ENCODE measurements at regions not wholly inside any gene's neighbourhood (a gene's known extent, or its start where the extent isn't known, plus 50 kb on each side); places are given as distances from the start of the nearest gene placed in this dataset.
"Not testable (repeated sequence)": the region's sequence is repeated elsewhere in the genome, so short reads cannot be mapped to it uniquely, and the experiment has no call there.

DNA sequence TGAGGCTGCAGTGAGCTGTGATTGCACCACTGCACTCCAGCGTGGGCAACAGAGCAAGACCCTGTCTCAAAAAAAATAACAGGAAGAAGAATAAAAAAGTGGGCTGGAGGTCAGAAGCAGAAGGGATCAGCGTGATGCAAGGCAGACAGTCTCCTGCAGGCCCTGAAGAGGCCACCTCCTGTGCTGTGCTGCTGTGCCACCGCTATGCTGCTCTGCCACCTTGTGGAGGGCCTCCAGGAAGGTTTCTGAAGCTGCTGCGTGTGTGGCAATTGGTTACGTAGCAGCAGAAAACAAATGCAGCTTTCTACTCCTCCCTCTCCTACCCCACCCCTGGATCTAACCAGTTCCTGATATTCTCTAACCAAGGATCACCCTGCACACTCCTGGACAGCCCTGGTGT lies 815.5 kb downstream of the KCNJ18 start:
- no peak for DNase-seq

DNA sequence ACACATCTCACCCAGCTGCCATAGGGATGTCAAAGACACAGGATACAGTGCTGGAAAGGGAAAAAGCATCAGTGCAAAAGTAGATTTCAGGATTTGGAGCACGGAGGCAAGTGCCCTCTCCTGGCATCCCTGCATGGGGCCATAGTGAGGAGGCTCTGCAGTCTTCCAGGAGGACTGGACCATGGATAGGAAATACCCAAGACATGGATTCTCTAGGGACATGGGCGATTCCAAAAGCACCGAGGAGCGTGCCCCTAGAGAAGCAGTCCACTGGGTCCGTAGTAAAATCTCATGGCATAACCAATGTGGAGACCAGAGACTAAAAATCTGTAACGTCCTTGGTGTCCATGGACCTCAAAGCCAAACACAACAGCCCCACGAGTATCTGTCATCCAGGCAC lies 818.2 kb downstream of the KCNJ18 start:
- DNase-seq: no peak

DNA sequence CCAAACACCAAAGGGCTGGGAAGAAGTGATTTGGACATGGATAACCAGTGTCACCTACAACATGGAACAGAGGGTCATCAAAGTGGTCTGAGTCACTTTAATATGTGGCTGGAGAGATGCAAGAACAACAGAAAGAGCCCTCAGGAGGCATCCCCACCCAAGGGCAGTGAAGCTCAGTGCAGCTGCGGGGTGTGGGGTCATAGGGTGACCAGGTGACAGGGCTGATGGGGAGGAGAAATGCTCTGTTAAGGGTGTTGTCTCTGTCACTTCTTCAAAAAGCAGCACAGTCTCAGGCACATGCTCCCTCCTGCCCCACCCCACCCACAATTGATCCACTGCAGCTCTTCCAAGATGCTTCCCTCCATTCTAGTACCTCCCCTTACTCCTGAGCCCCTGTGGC lies 819.1 kb downstream of the KCNJ18 start:
- DNase-seq: no peak

DNA sequence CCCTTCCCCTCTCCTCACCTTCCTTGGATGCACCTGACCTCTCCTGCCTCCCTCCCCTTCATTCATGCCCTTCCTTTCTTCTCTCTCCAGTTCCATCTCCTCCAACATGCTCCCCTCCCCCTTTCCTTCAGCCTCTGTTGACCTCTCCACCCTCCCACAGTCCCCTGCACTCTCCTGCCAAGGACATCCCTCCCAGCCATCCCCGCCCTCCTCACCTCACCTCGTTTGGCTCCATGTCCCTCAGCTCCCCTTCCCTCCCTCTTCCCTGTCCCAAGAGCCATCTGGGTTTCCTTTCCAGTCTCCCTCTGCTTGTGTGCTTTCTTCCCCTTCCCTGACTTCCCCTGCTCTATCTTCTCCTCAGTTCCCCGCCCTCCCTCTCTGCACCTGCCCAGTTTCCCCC lies 819.7 kb downstream of the KCNJ18 start:
- no peak for DNase-seq

DNA sequence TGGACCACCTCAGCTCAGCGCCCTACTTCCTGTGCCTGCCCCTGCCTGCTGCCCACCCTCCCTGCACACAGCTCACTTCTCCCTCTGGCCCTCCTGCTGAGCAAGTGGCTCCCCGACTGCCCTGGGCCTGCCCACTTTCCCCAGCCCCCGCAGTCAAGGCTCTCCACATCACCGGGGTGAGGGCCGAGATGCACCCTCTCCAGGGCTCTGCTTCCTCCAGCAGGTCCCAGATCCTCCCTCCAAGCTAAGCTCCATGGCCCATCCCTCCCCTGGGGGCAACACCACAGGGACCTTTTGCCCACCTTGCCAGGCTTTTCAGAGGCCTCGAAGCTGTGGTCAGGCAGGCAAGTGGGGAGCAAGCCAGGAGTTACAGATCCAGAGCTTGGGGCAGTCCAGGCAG lies 820.2 kb downstream of the KCNJ18 start:
- no peak for DNase-seq

DNA sequence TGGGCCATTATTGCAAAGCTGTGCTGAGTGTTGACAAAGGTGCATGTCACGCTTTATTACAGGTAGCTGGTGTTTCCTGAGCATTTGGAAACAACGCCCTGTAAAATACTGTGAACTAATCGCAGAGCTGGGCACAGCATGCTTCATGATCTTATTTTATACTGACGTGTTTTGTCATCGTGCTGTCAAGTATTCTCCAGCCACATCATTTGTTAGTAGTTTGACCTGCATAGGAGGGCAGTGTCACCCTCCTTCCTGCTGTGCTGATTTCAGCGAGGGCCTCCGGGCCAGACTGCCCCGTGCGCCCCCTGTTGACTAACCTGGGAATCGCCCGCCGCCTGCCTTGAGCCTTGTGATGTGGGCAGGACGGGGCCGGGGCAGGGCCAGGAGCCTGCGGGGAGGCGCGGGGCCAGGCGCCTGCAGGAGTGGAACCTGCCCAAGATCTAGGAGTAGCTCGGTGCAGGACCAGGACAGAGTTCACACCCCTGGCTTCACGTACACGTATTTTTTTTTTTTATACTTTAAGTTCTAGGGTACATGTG lies 820.7 kb downstream of the KCNJ18 start:
- DNase-seq: no peak

DNA sequence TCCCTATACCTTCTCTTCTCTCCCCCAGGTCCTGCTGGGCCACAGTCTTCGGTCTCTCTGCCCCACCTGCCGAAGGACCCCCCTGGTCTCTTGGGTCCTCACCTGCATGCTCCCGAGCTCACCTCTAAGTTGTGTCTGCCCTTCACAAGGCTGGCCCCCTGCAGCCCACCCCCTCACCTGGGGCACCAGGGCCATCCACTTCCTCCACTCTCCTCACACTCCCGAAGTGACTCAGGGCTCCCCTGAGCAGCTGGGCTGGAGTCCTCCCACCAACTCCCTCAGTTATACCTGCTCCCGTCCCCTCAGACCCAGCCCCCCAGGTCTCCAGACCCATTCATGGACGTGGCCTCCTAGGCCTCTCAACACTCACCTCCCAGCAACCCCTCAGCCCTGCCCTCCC lies 822.0 kb downstream of the KCNJ18 start:
- no peak for DNase-seq

DNA sequence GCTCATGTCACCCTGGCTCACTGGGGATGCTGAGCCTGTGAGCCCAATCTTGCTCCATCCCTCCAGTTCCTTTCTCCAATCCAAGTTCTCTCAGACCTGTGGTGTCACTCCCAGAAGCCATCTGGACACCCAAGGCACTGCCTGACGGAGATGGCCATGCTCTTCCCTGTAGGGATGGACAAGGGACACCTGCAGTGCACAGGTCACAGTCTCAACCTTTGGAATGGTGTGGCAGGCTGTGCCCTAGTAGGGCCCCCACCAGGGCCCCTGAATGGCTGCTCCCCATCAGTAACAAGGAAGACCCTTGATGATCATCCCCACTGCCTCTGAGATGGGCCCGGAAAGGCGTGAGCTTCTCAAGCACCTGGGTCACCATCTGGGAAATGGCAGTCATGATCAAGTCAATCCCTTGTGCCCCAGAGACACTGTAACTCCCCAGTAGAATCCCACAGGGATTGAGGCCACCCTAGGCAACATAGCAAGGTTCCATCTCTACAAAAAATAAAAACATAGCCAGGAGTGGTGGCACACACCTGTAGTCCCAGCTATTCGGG lies 822.5 kb downstream of the KCNJ18 start:
- DNase-seq: no peak

DNA sequence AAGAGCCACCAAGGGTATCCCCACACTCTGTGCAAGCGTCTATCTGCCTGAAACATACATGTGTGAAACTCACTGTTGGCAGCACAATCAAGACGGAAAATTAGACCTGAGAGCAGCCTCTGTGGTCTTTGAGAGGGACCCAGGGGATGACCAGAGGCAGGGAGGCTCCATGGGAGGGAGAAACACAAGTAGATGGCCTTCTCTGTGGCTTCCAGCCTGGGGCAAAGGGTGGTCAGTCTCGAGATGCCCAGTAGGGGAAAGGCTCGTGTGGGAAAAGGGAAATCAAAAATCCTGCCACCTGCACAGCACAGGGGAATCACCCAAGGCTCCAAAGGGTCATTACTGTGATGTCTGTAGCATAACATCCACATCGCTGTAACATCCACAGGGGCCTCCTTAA lies 823.3 kb downstream of the KCNJ18 start:
- DNase-seq: no peak

DNA sequence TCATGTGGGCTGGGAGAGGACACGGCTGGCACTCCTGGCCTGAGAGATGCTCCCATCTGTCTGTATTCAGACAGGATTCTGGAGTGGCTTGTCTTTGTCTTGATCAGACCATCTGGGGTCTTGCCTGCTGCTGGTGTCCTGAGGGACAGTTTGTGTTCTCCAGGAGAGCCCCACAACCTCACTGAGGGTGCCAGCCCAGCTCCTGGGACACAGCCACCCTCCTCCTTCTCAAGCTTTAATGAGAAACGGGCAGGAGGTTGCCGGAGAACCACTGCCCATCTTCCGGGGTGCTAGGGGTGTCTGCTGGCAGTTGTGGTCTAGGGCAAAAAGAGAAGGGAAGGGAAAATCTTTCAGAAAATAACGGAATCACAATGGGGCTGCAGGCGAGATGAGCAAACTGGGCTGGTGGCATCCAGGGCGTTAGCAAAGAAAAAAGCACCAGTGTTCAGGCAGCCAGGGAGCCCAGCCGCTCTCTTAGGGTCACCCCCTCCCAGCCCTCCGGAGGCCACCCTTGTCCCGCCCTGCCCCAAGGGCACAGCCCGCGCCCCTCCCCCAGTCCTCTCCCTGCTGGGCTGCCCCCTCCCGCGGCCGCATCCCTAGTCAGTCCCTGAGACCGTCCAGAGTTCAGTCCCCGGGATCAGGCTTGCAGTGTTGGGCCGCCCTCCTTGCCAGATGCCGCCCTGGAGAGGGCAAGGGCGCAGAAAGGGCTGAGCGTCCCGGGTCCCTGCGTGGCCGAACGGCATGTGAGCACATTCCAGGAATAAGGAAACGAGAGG lies 824.7 kb downstream of the KCNJ18 start:
- DNase-seq: no peak

DNA sequence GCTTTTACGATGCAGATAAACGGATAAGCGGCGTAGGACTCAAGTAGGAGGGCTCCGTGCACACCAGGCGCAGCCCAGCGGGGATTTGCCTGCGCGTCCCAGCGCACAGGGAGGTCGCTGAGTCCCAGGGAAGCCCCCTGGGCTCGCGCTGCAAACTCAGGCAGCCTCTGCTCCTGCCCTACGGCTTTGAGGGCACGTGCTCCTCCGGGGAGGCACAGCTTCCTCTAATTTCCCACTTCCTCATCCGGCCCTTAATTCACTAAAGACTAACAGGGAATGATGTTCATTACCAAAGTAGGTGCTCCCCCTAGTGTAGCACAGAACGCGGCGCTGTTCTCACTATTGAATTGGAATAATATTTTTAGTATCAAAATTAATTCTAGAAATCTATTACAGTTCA lies 825.4 kb downstream of the KCNJ18 start:
- DNase-seq: no peak

DNA sequence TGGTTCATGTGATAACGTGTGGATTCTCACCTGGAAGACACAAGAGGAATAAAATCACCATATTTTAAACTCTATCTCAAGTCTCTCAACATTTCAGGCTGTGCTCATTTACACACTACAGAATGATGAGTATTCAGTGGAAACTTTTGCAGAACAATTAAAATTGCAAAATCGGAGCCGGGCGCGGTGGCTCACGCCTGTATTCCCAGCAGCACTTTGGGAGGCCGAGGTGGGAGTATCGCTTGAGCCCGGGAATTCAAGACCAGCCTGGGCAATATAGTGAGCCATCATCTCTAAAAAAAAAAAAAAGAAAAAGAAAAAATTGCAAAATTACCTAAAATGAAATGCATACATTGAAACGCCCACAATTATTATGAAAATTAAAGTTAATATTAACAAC lies 825.9 kb downstream of the KCNJ18 start:
- DNase-seq: no peak

DNA sequence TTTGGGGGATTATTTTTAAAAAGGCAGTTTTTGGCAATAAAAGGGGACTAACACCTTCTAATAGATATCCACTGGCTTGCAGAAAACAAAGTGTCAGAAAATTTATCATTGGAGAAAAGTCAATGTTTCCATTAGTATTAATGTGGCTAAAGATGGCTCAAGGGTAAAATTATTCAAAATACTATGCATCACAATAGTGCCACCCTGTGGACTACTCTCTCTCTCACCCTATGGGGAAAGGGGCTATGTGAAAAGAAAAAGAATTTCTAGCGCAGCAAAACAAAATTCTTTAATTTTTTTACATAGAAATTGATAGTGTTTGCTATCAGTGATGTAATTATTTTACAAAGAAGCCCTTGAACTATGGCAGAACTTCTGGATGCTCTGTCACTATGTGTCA lies 856.5 kb downstream of the KCNJ18 start:
- DNase-seq: not testable (repeated sequence)

DNA sequence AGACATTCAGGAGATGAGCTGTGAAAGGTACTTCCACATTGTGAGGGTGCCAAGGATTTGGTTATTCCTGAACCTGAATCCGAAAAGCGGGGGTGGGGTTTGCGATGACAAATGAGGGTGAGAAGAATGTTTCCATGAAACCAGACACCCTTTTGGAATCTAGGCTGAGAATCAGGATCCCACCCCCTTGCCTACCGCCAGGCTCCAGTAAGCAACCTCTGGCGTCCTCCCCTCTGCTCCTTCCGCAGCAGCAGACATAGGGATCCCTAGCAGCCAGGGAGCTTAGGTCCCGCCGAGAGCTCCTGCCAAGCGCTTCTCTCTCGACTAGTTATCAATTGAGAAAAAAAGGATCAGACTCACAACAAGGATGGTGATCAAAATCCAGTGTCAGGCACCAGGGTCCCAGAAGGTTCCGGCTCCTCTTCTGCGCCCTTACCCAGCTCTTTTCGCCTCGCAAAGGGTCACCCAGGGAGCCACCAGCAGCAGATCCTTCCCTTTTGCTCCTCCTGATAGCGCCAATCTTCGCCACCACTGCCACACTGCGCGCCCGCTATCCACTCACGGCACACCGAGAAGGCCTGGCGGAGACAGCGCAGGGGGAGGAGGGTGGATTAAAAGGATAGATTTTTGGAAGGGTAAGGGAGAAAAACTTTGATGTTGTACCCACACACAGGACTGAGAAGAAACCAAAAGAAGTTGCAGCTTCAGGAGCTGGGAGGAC lies 859.5 kb downstream of the KCNJ18 start:
- DNase-seq: not testable (repeated sequence)

DNA sequence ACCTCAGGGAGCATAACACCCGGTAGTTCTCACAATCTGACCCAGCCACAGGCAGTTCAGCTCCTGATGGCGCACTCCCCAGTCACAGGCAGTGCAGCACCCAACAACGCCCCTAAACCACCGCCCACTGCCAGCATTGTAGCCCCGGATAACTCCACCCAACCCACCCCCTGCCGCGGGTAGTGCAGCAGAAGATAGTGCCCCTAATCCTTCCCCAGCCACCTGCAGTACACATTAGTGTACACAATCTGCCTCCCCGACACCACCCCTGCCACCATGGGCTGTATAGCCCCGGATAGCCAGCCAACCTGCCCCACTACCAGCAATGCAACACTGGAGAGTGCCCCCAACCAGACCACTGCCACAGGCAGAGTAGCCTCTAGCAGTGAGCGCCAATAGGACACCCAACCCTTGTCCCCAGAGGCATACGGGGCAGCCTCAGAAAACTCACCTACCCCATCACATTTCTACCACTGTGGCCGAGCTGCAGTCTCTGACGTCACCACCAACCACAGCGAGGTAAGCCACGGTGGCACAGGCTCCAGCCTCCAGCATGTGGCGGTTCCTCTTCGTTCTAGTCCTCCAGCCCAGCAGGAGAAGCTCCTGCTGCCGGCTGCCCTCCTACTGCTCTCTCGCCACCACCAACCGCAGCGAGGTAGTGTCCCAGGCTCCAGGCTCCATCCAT lies 877.3 kb downstream of the KCNJ18 start:
- no peak for DNase-seq

DNA sequence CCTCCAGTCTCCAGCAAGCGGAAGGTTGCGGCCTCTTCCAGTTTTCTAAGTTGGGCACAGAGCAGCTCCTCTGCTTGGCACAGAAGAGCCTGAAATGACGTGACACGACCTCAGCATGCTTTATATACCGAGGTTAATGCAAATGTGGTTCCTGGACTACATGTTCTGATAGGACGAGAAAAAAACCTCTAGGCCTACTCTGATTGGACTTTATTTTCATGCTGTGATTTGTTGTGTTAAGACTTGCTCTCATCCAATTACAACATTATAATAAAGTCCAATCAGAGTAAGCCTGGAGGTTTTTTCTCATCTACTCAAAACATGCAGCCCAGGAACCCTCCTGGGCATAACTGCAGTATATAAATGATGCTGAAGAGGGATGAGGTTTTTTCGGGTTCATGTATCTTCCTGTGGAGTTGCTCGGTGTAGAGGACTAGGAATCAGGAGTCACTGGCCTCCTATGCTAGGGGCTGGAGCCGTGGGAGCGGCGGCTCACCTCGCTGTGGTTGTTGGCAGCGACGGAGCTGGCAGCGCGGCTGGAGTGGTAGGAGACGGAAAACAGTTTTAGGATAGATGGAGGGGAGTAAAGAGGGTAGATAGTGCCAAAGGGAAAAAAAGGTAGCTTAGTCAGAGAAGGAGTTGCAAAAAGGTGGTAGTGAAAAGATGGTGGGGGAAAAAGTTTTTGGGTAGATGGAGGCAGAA lies 878.0 kb downstream of the KCNJ18 start:
- no peak for DNase-seq

DNA sequence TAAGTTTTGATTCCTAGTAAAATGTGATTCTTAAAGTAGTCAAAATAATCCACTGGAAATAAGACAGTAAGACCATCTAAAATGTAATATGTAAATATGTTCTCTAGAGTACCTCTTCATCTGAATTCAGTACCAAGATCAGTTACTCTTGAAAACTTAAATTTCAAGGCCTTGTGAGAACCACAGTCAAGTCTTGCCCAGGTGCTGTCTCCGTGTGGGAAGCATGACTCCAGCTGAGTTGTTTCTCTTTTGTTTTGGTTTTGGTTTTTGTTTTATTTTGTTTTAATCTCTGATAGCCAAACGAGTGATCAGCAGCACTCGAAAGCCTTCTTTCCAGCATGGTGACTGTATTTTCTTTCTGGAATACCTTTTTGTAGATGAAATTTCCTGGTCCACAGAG lies 907.0 kb downstream of the KCNJ18 start:
- DNase-seq: no peak

DNA sequence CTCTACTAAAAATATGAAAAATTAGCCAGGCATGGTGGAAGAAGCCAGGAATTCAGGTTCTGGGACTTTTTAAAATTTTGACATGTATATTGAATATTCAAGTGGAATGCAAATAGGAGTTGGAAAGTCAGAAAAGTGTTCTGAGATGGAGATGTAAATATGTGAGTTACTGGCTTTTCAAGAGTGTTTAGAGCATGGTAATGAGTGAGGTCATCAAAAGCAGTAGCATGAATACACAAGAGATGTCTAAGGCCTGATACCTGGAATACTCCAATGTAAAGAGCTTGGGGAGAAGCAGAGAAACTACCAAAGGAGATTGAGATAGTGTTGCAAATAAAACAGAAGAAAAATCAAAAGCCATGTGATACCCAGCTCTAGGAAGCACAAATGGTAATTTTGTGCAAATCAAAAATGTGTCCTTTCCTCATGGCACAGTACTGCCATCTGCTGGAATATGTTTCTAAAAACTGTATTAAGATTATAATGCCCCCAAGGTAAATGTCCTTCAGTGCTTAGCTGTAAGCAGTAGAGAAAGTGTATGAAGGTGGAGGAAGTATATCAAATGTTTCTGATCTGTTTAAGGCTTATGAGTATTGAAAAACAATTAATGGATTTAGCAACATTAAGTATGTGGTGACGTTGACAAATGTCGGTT lies 908.4 kb downstream of the KCNJ18 start:
- DNase-seq: no peak

Measured in islet precursor cell (in vitro differentiated cells).